Stimulated activated CD4-positive, alpha-beta T cell treated with anti-CD3 and anti-CD28 coated beads, Interleukin-12 subunit alpha, Interleukin-12 subunit beta, amount 100 ng/mL, for 4 hours (primary cell): ENCODE measurements at regions not wholly inside any gene's neighbourhood (a gene's known extent, or its start where the extent isn't known, plus 50 kb on each side); places are given as distances from the start of the nearest gene placed in this dataset.

Source experiments
- DNase-seq: peaks from one replicate; pipeline ENCODE4 v3.0.0-alpha.2; 2020

DNA sequence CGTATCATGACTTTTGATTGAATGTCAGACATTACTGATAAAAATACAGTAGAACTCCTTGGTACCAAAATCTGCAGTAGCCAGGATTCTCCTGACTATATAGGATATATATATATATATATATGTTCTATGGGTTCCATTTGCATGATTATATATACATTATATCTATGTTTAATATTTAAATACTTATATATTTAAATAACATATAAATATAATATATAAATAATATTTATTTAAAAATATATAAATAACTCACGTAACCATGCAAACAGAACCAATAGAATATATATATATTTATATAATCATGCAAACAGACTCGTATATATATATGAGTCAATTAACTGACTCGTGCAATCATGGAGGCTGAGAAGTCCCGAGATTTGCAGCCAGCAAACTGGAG, 278.8 kb upstream of the PLXNA2 start:
- no peak for DNase-seq

DNA sequence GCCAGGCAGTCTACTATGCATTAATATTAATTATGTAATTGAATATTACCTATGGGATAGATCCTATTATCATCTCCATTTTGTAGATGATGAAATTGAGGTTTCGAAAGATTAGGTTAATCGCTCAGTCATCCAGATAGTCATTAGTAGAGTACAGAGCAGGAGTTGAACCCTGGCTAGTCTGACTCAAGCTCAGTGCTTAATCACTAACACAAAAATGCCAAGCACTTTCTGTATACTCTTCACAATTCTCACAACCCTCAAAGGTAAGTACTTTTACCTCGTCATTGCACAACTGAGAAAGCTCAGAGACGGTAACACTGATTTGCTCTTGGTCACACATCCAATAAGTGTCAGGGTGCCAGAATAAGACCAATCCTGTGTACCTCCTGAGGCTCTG, 280.2 kb upstream of the PLXNA2 start:
- DNase-seq, result no peak

- no peak for DNase-seq
Observed at GRCh38 chr1:208524925-208525324, 280.7 kb upstream of the PLXNA2 start.

- no peak for DNase-seq
Observed at GRCh38 chr1:208525417-208525816, 281.2 kb upstream of the PLXNA2 start.

GRCh38 chr1:208526613-208527125, 282.5 kb upstream of the PLXNA2 start:
- no peak for DNase-seq

DNA sequence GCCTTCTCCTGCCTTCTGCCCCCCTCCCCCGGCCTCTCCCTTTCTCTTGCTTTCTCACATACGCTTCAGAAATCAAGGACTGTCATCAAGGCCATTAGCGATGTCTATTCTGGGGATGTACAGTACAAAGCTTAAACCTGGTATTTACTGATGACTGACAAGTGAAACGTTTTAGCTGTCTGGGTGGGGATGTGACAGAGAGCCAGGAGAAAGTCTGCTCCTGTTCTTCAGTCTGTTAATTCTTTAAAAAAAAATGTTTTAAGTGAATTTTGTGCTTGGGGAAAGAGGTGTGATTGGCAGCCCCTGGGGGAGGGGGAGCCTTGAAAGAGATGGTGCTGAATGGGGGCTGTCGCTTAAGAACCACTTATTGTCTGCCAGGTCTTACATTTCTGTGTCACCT, 283.0 kb upstream of the PLXNA2 start:
- no peak for DNase-seq

GRCh38 chr1:208528578-208529240, 284.5 kb upstream of the PLXNA2 start:
- DNase-seq, result no peak

GRCh38 chr1:208531003-208531750, 287.0 kb upstream of the PLXNA2 start:
- no peak for DNase-seq

DNA sequence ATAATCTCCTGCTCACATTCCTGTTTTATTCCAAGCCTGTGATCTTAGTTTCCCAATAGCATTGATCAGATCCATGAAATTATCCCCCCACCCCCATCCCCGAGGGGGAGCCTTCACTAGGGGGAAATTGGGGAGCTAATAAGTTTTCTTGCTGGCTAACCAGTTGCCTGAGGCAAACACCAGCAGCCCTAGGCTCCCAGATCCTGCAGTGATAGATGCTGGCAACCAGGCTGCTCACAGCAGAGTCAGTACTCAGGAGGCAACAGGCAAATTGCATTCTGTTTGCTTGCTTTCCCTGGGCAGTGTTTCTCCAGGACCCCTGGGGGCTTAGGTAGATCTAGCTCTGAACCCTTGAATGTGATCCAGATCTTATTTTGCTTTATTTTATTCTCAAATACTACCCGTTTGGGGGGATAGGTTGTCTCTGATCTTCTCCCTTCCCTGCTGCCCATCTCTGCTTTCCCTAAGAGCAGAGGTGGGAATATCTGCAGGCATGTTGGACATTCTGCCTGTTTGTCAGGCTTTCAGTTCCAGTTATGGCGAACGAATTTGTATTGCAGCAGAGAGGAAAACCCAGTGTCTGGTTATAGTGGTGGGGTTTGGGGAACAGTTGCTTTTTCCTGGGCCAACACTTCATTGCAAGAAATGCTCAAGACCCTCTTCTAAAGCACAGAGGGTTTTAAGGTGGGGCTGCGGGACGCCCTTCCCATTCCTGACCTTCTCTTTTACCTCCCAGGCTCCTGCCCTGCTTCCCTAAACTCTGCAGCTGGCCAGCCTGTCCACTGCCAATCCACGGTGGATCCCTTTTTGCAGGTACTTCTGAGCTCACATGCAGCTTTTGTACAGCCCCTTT, 289.8 kb upstream of the PLXNA2 start:
- no peak for DNase-seq

DNA sequence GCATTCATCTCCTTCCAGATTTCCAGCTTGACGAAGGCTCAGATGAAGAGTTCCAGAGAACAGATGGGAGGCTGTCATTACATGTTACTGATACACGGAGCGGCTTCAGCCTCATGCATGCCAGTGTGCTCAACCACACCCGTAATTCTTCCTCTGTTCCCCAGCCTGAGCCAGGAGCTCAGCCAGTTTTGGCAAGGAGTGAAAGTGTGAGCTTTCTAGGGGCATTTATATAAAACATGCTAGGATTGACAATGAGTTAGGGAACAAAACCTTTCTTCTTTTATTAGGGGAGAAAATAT, 290.4 kb upstream of the PLXNA2 start:
- DNase-seq, result no peak

GRCh38 chr1:208534979-208535378, 290.8 kb upstream of the PLXNA2 start:
- DNase-seq, result no peak

DNA sequence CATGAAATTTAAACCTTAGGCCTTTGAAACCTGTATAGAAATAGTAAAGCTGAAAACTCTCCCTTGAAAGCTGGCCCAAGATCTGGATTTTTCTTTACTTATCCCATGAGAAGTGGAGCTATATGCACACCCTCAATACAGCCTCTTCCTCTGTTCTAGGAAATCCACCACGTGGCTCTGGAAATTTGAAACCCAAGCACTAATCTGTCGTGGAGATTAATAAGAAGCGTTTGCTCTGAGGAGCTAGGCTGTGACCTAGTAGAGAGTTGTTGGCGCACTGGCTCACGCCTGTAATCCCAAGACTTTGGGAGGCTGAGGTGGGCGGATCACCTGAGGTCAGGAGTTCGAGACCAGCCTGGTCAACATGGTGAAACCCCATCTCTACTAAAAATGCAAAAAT, 291.3 kb upstream of the PLXNA2 start:
- no peak for DNase-seq

DNA sequence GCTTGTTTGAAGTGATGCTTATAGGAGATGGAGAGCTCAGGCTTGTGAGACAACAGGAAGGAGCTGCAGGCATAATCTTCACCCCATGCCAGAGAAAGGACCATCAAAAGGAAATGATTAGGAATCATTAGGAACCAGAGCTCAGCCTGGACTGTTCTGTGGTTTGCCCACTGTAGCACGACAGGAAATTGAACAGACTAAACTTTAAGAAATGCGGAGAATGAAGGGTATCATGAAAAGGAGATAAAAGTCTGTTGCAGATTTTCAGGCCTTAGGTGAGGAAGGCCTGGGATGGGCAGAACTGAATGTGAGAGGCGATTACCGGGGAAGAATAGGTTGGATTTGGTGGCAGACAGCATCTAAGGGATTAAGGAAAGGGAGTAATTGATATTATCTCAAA, 292.0 kb upstream of the PLXNA2 start:
- no peak for DNase-seq

GRCh38 chr1:208537198-208537597, 293.0 kb upstream of the PLXNA2 start:
- DNase-seq, result no peak

GRCh38 chr1:208538078-208538477, 293.9 kb upstream of the PLXNA2 start:
- no peak for DNase-seq

- DNase-seq, result no peak
Observed at GRCh38 chr1:208538587-208538986, 294.4 kb upstream of the PLXNA2 start.

- DNase-seq, result no peak
Observed at GRCh38 chr1:208540724-208541123, 296.5 kb upstream of the PLXNA2 start.

DNA sequence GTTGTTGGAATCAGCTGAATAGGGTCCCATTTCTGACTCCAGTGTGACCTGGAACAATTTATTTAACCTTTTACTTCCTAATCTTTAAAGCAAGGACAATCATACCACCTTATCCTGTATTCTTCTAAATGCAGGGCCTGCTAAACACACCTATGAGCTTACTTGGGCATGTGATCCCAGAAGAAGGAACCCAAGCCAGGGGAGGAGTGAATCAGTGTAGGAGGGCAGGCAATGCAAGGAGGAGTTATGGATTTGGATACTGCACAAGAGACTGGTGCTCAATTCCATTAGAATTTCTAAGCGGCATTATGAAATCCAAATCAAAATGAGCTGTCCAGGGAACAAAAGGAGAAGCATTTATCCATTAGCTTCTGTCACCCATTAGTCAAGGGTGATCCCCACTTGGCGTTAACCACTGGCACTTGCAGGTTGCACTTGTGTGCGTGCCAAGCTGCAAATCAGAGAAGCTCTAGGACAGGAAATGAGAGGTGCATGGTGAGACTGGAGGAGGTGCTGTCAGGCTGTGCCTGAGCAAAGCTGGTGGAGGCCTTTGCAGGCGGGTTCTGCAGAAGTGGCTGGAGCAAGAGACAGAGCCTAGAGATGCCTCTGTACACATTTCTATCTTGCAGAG, 297.2 kb upstream of the PLXNA2 start:
- DNase-seq, result no peak

DNA sequence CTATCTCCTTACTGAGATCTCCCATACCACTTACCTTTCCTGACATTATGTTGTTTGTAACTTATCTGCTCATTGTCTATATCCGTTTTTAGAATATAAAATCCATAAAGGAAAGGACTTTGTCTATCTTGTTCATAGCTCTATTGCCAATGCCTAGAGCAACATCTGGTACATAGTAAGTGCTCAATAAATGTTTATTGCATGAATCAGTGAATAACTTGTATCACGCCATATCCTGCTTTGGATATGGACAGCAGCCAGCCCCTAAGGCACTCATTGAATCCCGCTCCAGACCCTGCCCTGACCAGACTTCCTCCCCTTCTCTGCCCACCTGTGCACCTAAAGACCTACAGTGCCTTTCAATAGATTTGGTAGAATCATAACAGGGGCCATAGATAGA, 298.1 kb upstream of the PLXNA2 start:
- DNase-seq, result no peak

- no peak for DNase-seq
Observed at GRCh38 chr1:208544053-208544452, 299.9 kb upstream of the PLXNA2 start.

- DNase-seq, result no peak
Observed at GRCh38 chr1:208544794-208545193, 300.6 kb upstream of the PLXNA2 start.

- DNase-seq, result no peak
Observed at GRCh38 chr1:208551024-208551423, 306.8 kb upstream of the PLXNA2 start.

DNA sequence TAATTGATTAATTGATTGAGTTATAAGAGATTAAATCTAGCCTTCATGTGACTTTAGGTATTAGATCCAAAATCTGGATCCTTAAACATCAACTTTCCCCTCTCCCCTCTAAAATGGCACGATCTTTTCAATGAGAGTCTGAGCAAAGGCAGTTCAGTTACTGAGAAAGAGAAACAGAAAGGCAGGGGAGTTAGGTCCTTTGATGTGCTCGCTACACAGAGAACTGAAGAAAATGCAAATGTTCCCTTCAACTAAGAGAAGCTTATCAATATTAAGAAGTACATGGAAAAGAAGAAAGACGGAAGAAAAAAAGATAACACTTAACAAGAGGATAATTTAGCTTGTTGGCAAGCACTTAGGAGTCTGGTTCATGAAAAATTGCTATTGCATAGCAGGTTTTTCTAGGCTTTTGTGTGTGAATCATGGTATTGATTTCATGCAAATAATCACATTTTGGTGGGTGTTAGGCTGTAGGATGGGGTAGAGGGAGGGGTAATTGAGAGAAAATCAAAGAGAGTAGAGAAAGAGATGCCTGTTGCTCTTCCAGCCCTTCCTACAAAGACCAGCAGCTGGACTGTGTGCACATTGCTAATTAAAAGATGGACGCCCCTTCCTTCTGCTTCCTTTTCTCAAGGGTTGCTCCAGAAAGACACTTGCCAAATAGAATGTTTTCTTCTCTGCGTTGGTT, 307.6 kb upstream of the PLXNA2 start:
- DNase-seq, result no peak
